Omental fat pad (tissue), 3 donors: ENCODE measurements at regions not wholly inside any gene's neighbourhood (a gene's known extent, or its start where the extent isn't known, plus 50 kb on each side); places are given as distances from the start of the nearest gene placed in this dataset.

Experiments used
- ATAC-seq: fragments of 150-250 bp; one replicate; pipeline ENCODE4 v1.9.1; 2016; ENCODE audit warnings: mild to moderate bottlenecking, moderate library complexity; ENCODE audit not compliant: low FRiP score
- DNase-seq: peaks from one replicate; pipeline ENCODE4 v3.0.0-alpha.2; 2019; ENCODE audit warnings: low spot score
- CTCF ChIP-seq, 3 donors: fragments of 450-650 bp; IDR thresholded peaks; one replicate each; pipeline ENCODE4 v1.5.1; 2016 to 2017; ENCODE audit warnings: antibody characterized with exemption in 3 of 3, mild to moderate bottlenecking in 3 of 3, moderate library complexity in 2 of 3

DNA sequence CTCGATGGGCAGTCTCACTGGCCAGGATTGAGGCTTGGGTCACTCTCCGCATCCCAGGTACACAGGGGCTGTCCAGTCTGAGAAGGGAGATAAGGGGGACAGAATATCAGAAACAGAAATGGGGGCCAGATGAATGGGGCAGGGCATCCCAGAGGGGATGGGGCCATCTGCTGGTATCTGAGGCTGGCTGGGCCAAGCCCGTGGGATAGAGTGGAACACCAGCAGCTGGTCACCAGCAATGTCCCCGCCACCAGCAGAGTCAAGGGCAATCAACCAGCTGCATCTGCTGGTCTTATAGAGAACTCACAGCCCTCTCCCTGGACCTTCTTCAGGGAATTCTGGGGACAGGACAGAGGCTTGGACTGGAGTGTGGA is 128.8 kb upstream of the HAAO start:
- DNase-seq (no peak), ATAC-seq (no peak)
- no peak for TF ChIP-seq CTCF (IDR thresholded peaks at IDR 0.05)

DNA sequence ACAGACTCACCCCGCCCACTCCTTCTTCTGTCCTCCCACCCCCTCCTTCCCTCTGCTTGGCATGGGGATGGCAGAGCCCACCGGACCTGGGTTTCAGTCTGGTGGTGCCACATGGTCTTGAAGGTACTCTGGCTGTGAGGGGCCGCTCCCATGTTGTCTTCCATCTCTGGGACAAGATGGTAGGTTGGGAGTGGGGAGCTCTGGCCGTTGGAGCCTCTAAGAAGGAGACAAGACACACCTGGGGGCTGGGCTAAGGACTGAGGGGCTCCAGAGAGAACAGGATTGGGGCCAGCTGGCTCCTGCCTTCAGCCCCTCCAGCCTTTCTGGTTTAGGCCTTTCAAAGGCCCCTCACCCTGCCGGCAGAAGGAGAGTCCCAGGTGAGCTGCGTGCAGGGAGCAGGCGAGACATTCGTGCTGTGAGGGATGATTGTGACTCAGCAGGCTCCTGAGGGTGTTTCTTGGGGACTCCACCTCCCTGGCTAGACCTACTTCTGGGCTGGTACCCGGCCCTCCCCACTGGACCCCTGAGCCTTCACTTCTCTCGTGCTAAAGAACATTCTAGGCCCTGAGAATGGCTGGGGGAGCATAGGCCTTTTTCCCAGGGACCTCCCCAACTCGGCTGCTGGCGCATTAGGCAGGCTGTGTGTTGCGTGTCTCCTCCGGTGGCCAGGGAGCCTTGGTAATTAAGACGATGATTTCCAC is 128.2 kb upstream of the HAAO start:
- DNase-seq (no peak), ATAC-seq (no peak)
- no peak for TF ChIP-seq CTCF (IDR thresholded peaks at IDR 0.05)

GRCh38 chr2:42918671-42919318 is 126.4 kb upstream of the HAAO start:
- ATAC-seq (no peak), DNase-seq (no peak)
- TF ChIP-seq CTCF (IDR thresholded peaks at IDR 0.05), result no peak

GRCh38 chr2:42918041-42918440 is 125.7 kb upstream of the HAAO start:
- DNase-seq (no peak), ATAC-seq (no peak)
- TF ChIP-seq CTCF (IDR thresholded peaks at IDR 0.05), result no peak

DNA sequence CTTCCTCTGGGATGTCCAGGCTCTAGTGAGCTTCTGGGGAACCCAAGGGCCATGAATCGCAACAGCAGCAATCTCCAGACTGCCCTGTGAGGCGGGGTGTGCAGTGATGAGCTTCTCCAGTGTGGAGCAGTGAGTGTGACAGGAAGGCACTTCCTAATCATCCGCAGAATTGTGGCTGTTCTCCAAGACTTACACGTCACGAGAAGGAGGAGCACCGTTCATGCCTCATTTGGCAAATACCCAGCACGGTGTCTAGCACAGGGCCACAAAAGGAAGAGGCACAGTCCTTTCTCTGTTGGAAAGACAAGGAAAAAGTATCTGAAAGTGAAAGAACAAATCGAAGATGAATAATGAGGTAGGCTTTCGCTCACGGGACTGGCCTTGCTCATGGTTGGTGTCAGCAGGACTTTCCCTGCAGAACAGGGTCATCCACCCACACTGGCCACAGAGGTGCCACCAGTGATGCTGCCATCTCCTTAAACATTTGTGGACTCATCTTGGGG is 125.1 kb upstream of the HAAO start:
- DNase-seq (peak; percentile 32), ATAC-seq (peak; percentile 45)
- TF ChIP-seq CTCF (IDR thresholded peaks at IDR 0.05), result no peak

- no peak for TF ChIP-seq CTCF (IDR thresholded peaks at IDR 0.05)
- ATAC-seq (no peak), DNase-seq (peak; percentile 11)
Observed at GRCh38 chr2:42916324-42916723, 123.9 kb upstream of the HAAO start.

DNA sequence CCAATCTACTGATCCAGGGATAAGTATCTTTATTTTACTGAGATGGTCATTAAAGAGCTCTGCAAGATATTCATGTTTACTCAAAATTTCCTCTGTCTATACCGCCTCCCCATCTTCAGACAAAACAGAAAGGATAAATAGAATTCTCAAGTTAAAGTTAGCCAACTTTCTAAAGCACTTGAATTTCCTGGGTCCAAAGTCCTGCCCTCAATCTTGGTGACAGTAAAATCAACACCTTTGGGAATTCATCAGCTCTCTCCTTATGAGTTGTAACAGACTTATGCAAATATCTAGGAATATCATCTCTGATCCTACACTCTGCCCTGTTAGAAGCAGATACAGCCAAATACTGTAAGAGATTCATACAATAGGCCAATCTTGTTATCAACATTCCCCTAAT is 122.5 kb upstream of the HAAO start:
- no peak for TF ChIP-seq CTCF (IDR thresholded peaks at IDR 0.05)
- DNase-seq, result no peak
- ATAC-seq, result no peak
